GM11168 (cell line): ENCODE measurements at regions not wholly inside any gene's neighbourhood (a gene's known extent, or its start where the extent isn't known, plus 50 kb on each side); places are given as distances from the start of the nearest gene placed in this dataset.

Experiments used
- in situ Hi-C: fragments of 300-500 bp; cut with MboI; formaldehyde crosslinking; loops from one replicate; pipeline ENCODE4 v1.12.0; 2022; ENCODE audit warnings: low sequenced_read_pairs; ENCODE audit not compliant: unreplicated experiment

GRCh38 chrY:14139521-14139920, 83.5 kb downstream of the VCY1B start:
- in situ Hi-C loops: no loop called here

DNA sequence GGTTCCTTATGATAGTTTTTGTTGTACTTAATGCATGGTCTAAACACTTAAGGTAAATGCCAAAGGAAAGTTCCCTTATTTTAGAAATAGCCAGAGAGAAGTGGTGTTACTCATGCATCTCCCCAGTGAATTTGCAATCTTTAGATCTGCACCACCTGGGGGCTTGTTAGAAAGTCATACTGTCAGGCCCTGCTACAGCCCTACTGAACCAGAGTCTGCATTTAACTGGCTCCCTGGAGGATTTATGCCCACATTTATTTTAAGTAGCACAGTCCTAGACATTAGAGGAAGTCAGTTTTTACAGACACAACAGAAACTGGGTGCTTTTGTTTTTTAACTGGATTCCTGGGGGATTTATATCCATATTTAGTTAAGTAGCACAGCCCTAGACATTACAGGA, 89.6 kb downstream of the VCY1B start:
- in situ Hi-C loops: no loop called here

DNA sequence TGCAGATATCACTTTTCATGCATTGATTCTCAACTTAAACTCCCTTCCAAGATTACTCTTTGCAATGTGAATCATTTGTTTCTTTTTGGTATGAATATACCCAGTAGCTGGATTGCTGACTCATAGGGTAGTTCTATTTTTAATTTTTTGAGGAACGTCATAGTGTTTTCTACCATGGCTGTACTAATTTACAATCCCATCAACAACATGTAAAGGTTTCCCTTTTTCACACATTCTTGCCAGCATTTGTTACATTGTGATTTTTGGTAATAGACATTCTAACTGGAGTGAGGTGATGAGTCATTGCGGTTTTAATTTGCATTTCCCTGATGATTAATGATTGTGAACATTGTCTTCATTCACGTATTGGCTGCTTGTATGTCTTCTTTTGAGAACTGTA, 126.7 kb downstream of the VCY1B start:
- in situ Hi-C loops: no loop called here

DNA sequence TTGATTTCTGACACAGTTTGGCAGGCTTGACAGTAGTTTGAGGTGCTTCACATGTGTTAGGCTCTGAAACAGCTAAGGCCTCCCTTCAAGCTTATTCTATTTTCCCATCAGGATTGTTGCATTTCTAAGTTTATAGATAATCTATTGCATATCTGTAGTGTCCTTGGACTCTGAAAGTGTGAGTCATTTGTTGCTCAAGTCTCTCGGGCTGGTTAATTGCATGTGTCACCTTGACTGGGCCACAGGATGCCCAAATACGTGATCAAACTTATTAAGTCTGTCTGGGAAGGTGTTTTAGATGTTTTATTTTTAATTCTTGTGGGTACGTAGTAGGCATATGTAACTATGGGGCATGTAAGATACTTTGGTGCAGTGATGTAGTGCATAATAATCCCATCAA, 166.0 kb downstream of the VCY1B start:
- in situ Hi-C loops: no loop called here

GRCh38 chrY:14231703-14232102, 175.7 kb downstream of the VCY1B start:
- in situ Hi-C loops: no loop called here

DNA sequence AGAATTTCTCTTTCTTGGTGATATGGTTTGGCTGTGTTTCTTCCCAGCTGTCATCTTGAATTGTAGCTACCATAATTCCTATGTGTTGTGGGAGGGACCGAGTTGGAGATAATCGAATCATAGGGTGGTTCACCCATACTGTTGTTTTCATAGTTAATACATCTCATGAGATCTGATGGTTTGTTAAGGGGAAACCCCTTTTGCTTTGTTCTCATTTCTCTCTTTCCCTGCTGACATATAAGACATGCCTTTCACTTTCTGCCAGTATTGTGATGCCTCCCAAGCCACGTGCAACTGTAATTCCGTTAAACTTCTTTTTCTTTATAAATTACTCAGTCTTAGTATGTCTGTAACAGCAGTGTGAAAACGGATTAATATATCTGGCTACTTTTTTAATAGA, 179.0 kb downstream of the VCY1B start:
- in situ Hi-C loops: loop anchor here (5.0 kb wide), 1 partner anchor 72 kb away; no protein-coding TSS in a partner anchor

GRCh38 chrY:14238277-14238676, 182.2 kb downstream of the VCY1B start:
- in situ Hi-C loops: loop anchor here (5.0 kb wide), 1 partner anchor 69 kb away; no protein-coding TSS in a partner anchor

- in situ Hi-C loops: no loop called here
Measured at GRCh38 chrY:14246948-14247347, 190.9 kb downstream of the VCY1B start.

GRCh38 chrY:14248878-14249576, 193.0 kb downstream of the VCY1B start:
- in situ Hi-C loops: no loop called here

GRCh38 chrY:14255965-14256816, 200.2 kb downstream of the VCY1B start:
- in situ Hi-C loops: no loop called here

GRCh38 chrY:14256817-14257168, 200.8 kb downstream of the VCY1B start:
- in situ Hi-C loops: no loop called here

DNA sequence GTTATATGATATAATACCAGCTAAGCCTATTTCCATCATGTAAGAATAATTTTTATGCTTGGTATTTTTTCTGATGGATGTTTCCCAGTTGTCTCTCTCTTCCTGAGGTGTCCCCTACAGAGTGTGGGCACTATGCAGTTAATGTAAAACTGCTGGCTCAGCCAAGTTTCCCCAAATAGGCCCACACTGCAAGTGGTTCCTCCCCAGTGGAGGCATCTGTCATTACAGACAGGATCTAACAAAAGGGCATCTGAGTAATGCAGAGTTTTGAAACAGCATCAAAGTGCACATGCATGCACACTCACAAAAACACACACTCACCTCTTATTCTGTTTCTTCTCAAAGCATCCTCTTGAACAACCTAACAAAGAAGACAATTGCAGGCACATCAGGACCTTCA, 221.0 kb downstream of the VCY1B start:
- in situ Hi-C loops: no loop called here

DNA sequence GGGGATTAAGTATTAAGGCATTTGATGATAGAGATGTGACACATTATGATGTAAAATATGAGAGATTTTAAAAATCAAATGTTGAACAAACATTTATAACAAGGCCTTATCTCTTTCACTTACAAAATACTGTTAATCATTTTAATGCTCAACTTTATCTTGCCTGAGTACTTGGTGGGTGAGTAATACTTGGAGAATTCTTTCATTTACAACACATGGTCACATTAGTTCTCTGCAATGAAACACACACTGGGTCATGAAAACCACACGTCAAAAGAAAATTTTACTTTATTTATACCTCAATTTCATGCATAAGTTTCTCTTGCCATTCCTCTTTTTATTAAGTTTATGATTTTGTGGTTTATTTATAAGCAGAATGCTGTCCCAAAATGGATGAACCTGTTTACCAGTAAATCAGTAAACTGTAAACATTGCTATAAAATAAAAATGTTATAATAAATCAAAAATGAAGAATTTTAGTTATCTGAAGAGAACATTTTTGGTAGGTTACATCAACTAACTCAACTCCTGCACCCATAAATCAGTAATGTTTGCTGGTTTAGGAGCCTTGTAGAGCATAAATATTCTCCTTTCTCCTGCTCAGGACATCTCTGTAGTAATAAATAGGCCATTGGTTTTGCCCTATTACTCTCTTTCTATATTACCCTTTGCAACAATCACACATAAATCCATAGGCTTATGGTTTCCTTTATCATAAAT, 233.5 kb upstream of the NLGN4Y start:
- in situ Hi-C loops: no loop called here

GRCh38 chrY:14292382-14292781, 231.9 kb upstream of the NLGN4Y start:
- in situ Hi-C loops: no loop called here

- in situ Hi-C loops: no loop called here
Measured at GRCh38 chrY:14300775-14301174, 223.6 kb upstream of the NLGN4Y start.

DNA sequence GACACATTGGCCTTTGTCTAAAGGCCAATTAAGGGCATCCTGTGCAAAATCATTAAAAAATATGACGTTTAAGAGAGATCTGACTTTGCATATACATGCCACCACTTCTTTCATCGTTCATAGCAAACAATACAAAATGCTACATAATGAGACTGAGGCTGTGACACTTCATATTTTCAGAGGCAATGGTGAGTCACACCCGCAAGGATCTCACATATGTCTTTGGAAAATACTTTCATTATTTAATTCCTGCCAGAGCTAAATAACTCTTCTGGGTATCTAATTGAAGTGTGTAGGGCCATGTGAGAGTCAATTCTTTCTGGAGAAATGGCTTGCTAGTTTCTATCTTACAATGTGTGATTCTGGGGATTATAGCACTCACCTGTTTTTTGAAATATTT, 222.8 kb upstream of the NLGN4Y start:
- in situ Hi-C loops: no loop called here

GRCh38 chrY:14328677-14329345, 195.5 kb upstream of the NLGN4Y start:
- in situ Hi-C loops: no loop called here

DNA sequence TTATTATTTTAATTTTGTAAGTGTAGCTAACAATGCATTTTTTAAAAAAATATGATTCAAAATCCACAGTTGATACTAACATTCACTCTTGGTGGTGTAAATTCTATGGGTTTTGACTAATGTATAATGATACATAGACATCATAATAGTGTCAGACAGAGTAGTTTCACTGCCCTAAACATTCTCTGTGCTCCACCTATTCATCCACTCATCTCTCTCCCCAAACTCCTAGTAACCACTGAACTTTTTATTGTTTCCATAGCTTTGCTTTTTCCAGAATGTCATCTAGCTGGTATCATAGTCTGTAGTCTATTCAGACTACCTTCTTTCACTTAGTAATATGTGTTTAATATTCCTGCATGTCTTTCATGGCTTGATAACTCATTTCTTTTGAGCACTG, 194.0 kb upstream of the NLGN4Y start:
- in situ Hi-C loops: no loop called here

DNA sequence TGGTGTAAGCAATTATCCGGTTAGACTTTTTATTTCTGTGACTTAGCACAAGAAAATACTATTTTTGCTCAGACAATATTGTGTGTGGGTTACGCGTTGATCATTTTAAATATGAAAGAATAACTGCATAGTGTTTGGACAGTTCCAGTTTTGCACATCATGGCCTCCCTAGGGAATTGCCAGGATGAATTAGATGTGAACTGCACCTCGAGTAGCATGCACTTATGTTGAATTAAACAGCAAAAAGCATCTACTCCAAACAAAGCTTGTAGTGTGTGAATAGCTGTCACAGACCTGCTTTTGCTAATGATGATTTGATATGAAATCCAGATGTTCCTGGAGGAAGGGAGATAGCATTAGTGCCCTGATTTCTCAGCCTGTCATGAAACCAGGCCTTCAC, 184.8 kb upstream of the NLGN4Y start:
- in situ Hi-C loops: no loop called here

GRCh38 chrY:14340459-14341143, 183.7 kb upstream of the NLGN4Y start:
- in situ Hi-C loops: no loop called here
